ENCODE measurements at regions not wholly inside any gene's neighbourhood (a gene's known extent, or its start where the extent isn't known, plus 50 kb on each side); places are given as distances from the start of the nearest gene placed in this dataset.

DNA sequence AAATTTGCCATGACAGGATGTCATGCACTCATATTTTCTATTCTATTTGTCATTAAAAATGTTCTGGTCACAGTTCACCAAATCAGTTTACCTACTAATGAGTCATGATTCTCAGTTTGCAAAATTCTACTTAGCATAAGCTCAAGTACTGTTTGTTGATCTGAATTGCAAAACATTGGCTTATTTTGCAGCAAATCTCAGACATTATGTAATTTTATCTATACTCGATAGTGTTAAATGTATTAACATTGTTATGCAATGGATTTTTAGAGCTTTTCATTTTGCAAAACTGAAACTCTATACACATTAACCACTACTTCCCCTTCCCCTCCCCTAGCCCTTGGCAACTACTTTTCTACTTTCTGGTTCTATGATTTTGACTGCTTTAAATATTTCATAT is 213.8 kb upstream of the ZFP64 start:
- Histone ChIP-seq H3K9me3 (replicated peaks in 1 of 2; ENCODE audit: control insufficient read depth in 1 of 2, insufficient read depth in 1 of 2, low read length in 2 of 2) (no peaks in the 10 kb centered on the region), H4K20me1 (ENCODE audit: insufficient read depth, low read length) (no peaks in the 10 kb centered on the region), H3K4me2 (replicated peaks; ENCODE audit: extremely low read depth, low read length, poor library complexity, severe bottlenecking) (peak overlapping the region; percentile 60), H3K27ac (ENCODE audit: low read depth in 1 of 2, low read length in 2 of 2) (peak overlapping the region in 1 of 2 donors; percentile 75), H3K4me3 (replicated peaks in 1 of 3; ENCODE audit: low read depth in 2 of 3, low read length in 3 of 3) (peak overlapping the region in 1 of 3 experiments; percentile 62), H3K9ac (ENCODE audit: insufficient read depth, low read length, poor library complexity, severe bottlenecking) (no peak overlapping the region), H2AFZ (ENCODE audit: insufficient read depth, low read depth, low read length, poor library complexity, severe bottlenecking) (no peak overlapping the region), H3K27me3 (ENCODE audit: control insufficient read depth in 2 of 2, insufficient read depth in 2 of 2, low read length in 2 of 2) (peaks cover 0 to 2% of the 10 kb centered on the region in 2 donors), H3K36me3 (replicated peaks in 1 of 2; ENCODE audit: control insufficient read depth in 1 of 2, insufficient read depth in 2 of 2, low read length in 2 of 2) (no peaks in the 10 kb centered on the region), H3K79me2 (ENCODE audit: insufficient read depth, low read length) (no peaks in the 10 kb centered on the region), H3K4me1 (ENCODE audit: control insufficient read depth in 1 of 2, insufficient read depth in 2 of 2, low read length in 2 of 2) (peaks cover 63 to 70% of the 10 kb centered on the region in 2 donors)
- DNase-seq = peak; percentile 43 to 72 (median 61)
- intact Hi-C loops (cut with micrococcal nuclease) = no loop called here
- no CpG with 5 or more reads among the region's 1 CpG for WGBS (ENCODE audit: insufficient coverage)
- H3K27ac Mint-ChIP-seq = peak overlapping the region; percentile 85 to 96 (median 92)
- peaks cover 0 to 6% (median 4%) of the 10 kb centered on the region in 3 donors for H3K27me3 Mint-ChIP-seq (ENCODE audit: low read depth in 3 of 3)
- peaks cover 0 to 2% of the 10 kb centered on the region in 2 donors for H3K36me3 Mint-ChIP-seq
- peaks cover 60% of the 10 kb centered on the region for H3K4me1 Mint-ChIP-seq
- peaks cover 0 to 16% (median 9%) of the 10 kb centered on the region in 7 donors for H3K9me3 Mint-ChIP-seq
- H3K4me3 Mint-ChIP-seq = no peak overlapping the region
- TF ChIP-seq, protein P1, sequence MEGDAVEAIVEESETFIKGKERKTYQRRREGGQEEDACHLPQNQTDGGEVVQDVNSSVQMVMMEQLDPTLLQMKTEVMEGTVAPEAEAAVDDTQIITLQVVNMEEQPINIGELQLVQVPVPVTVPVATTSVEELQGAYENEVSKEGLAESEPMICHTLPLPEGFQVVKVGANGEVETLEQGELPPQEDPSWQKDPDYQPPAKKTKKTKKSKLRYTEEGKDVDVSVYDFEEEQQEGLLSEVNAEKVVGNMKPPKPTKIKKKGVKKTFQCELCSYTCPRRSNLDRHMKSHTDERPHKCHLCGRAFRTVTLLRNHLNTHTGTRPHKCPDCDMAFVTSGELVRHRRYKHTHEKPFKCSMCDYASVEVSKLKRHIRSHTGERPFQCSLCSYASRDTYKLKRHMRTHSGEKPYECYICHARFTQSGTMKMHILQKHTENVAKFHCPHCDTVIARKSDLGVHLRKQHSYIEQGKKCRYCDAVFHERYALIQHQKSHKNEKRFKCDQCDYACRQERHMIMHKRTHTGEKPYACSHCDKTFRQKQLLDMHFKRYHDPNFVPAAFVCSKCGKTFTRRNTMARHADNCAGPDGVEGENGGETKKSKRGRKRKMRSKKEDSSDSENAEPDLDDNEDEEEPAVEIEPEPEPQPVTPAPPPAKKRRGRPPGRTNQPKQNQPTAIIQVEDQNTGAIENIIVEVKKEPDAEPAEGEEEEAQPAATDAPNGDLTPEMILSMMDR (IDR thresholded peaks at IDR 0.05) = no peak

DNA sequence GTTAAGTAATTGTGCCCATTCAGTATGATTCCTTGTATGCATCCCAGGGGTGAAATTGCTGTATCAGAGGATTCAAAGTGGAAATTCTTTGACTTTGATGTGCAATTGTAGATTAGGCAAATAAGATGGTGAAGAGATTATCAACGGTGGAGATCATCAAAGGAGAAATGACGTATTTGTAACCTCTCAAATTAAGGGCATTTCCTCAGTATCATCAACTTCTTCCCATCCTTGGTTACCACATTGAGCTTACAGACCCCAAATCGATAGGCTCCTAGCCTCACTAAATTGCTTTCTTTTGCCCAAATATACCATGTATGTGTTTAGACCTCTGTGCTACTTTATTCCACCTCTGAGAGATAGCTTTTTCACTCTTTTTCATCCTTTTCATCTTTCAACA is 213.1 kb upstream of the ZFP64 start:
- TF ChIP-seq, protein P1 (IDR thresholded peaks at IDR 0.05) = no peak
- no peak for DNase-seq
- Histone ChIP-seq H2AFZ (ENCODE audit: insufficient read depth, low read depth, low read length, poor library complexity, severe bottlenecking) (no peak overlapping the region), H3K9ac (ENCODE audit: insufficient read depth, low read length, poor library complexity, severe bottlenecking) (no peak overlapping the region), H4K20me1 (ENCODE audit: insufficient read depth, low read length) (no peaks in the 10 kb centered on the region), H3K27ac (ENCODE audit: low read depth in 1 of 2, low read length in 2 of 2) (peak overlapping the region in 1 of 2 donors; percentile 75), H3K27me3 (ENCODE audit: control insufficient read depth in 2 of 2, insufficient read depth in 2 of 2, low read length in 2 of 2) (peaks cover 0 to 2% of the 10 kb centered on the region in 2 donors), H3K79me2 (ENCODE audit: insufficient read depth, low read length) (no peaks in the 10 kb centered on the region), H3K4me3 (replicated peaks in 1 of 3; ENCODE audit: low read depth in 2 of 3, low read length in 3 of 3) (peak overlapping the region in 1 of 3 experiments; percentile 62), H3K36me3 (replicated peaks in 1 of 2; ENCODE audit: control insufficient read depth in 1 of 2, insufficient read depth in 2 of 2, low read length in 2 of 2) (no peaks in the 10 kb centered on the region), H3K4me2 (replicated peaks; ENCODE audit: extremely low read depth, low read length, poor library complexity, severe bottlenecking) (peak overlapping the region; percentile 60), H3K4me1 (ENCODE audit: control insufficient read depth in 1 of 2, insufficient read depth in 2 of 2, low read length in 2 of 2) (peaks cover 56 to 62% of the 10 kb centered on the region in 2 donors), H3K9me3 (replicated peaks in 1 of 2; ENCODE audit: control insufficient read depth in 1 of 2, insufficient read depth in 1 of 2, low read length in 2 of 2) (no peaks in the 10 kb centered on the region)
- Mint-ChIP-seq H3K27ac (peak overlapping the region; percentile 65 to 92 (median 83)), H3K4me1 (peaks cover 53% of the 10 kb centered on the region), H3K4me3 (no peak overlapping the region), H3K36me3 (peaks cover 0 to 2% of the 10 kb centered on the region in 2 donors), H3K27me3 (ENCODE audit: low read depth in 3 of 3) (peaks cover 0 to 6% (median 4%) of the 10 kb centered on the region in 3 donors), H3K9me3 (peaks cover 0 to 16% (median 9%) of the 10 kb centered on the region in 7 donors)
- 83% methylated on average over 1 of the region's 3 CpGs for WGBS (ENCODE audit: insufficient coverage)
- intact Hi-C loops (cut with micrococcal nuclease) = no loop called here

Data from CD14-positive monocyte (primary cell).